Liver (tissue), 8 donors: ENCODE measurements at regions not wholly inside any gene's neighbourhood (a gene's known extent, or its start where the extent isn't known, plus 50 kb on each side); places are given as distances from the start of the nearest gene placed in this dataset.

Experiments
- DNase-seq: peaks from one replicate; pipeline ENCODE4 v3.0.0-alpha.2; 2017; ENCODE audit warnings: low spot score
- H3K27ac ChIP-seq, 2 donors: one replicate each; pipeline ENCODE4 v1.7.0; 2013; ENCODE audit warnings: inconsistent platforms in 2 of 2, low read length in 2 of 2, control low read depth in 1 of 2, low read depth in 1 of 2, mild to moderate bottlenecking in 1 of 2
- H3K27me3 ChIP-seq, 4 donors: one replicate each; pipeline versions ENCODE4 v1.6.1 to v1.7.0; 2013; ENCODE audit warnings: low read length in 3 of 4, inconsistent platforms in 1 of 4, mild to moderate bottlenecking in 1 of 4, moderate library complexity in 1 of 4; ENCODE audit not compliant: control insufficient read depth in 4 of 4, insufficient read depth in 4 of 4
- H3K36me3 ChIP-seq, 4 donors: one replicate each; pipeline versions ENCODE4 v1.6.1 to v1.7.0; 2013; ENCODE audit warnings: low read length in 3 of 4, mild to moderate bottlenecking in 3 of 4, low read depth in 1 of 4, moderate library complexity in 1 of 4; ENCODE audit not compliant: control insufficient read depth in 4 of 4, insufficient read depth in 3 of 4
- H3K4me1 ChIP-seq, 4 donors: one replicate each; pipeline versions ENCODE4 v1.6.1 to v1.7.0; 2013; ENCODE audit warnings: low read length in 3 of 4, mild to moderate bottlenecking in 3 of 4, moderate library complexity in 1 of 4; ENCODE audit not compliant: control insufficient read depth in 4 of 4, insufficient read depth in 4 of 4
- H3K4me3 ChIP-seq, 3 donors: one replicate each; pipeline versions ENCODE4 v1.6.1 to v1.7.0; 2013; ENCODE audit warnings: low read length in 3 of 3, control low read depth in 1 of 3, low read depth in 1 of 3, mild to moderate bottlenecking in 1 of 3
- H3K9ac ChIP-seq, 2 donors: one replicate each; pipeline ENCODE4 v1.7.0; 2013; ENCODE audit warnings: low read length in 2 of 2, mild to moderate bottlenecking in 2 of 2, moderate library complexity in 2 of 2, control low read depth in 1 of 2, low read depth in 1 of 2
- H3K9me3 ChIP-seq, 4 donors: one replicate each; pipeline versions ENCODE4 v1.6.1 to v1.7.0; 2013; ENCODE audit warnings: low read length in 3 of 4; ENCODE audit not compliant: control insufficient read depth in 4 of 4
- EGR1 ChIP-seq, 2 donors: IDR thresholded peaks; 2 replicates each; pipeline ENCODE4 v1.6.1; 2016 to 2018; ENCODE audit warnings: antibody characterized with exemption in 2 of 2, low read depth in 2 of 2
- FOXA1 ChIP-seq: IDR thresholded peaks from 2 replicates; pipeline ENCODE4 v1.6.1; 2016; ENCODE audit warnings: antibody characterized with exemption
- FOXA2 ChIP-seq: IDR thresholded peaks from 2 replicates; pipeline ENCODE4 v1.6.1; 2016; ENCODE audit warnings: antibody characterized with exemption
- GABPA ChIP-seq, 2 donors: IDR thresholded peaks in 1 of 2; conservative IDR thresholded peaks in 1 of 2; 2 replicates each; pipeline ENCODE4 v1.6.1; 2016; ENCODE audit warnings: antibody characterized with exemption in 2 of 2, mild to moderate bottlenecking in 1 of 2, moderate library complexity in 1 of 2
- HNF4A ChIP-seq, 2 donors: conservative IDR thresholded peaks; 2 replicates each; pipeline ENCODE4 v1.6.1; 2016; ENCODE audit warnings: antibody characterized with exemption in 2 of 2, mild to moderate bottlenecking in 2 of 2
- HNF4G ChIP-seq: IDR thresholded peaks from 2 replicates; pipeline ENCODE4 v1.6.1; 2016; ENCODE audit warnings: antibody characterized with exemption
- JUND ChIP-seq, 2 donors: IDR thresholded peaks; 2 replicates each; pipeline ENCODE4 v1.6.1; 2016; ENCODE audit warnings: antibody characterized with exemption in 2 of 2
- NR2F2 ChIP-seq: IDR thresholded peaks from 2 replicates; pipeline ENCODE4 v1.6.1; 2016; ENCODE audit warnings: antibody characterized with exemption
- RAD21 ChIP-seq, 2 donors: IDR thresholded peaks; 2 replicates each; pipeline ENCODE4 v1.6.1; 2016; ENCODE audit warnings: antibody characterized with exemption in 2 of 2, mild to moderate bottlenecking in 2 of 2
- RXRA ChIP-seq, 2 donors: IDR thresholded peaks; 2 replicates each; pipeline ENCODE4 v1.6.1; 2017 to 2018; ENCODE audit warnings: antibody characterized with exemption in 2 of 2, mild to moderate bottlenecking in 1 of 2
- SP1 ChIP-seq: IDR thresholded peaks from 2 replicates; pipeline ENCODE4 v1.6.1; 2018; ENCODE audit warnings: antibody characterized with exemption, mild to moderate bottlenecking
- TAF1 ChIP-seq: conservative IDR thresholded peaks from 2 replicates; pipeline ENCODE4 v1.6.1; 2016; ENCODE audit warnings: antibody characterized with exemption, mild to moderate bottlenecking
- YY1 ChIP-seq: IDR thresholded peaks from 2 replicates; pipeline ENCODE4 v1.6.1; 2016; ENCODE audit warnings: antibody characterized with exemption, mild to moderate bottlenecking
- WGBS: extraction: QIAGEN DNeasy Blood & Tissue Kit; methylation state at CpG from one replicate; pipeline ENCODE4 v1.1.7; 2013; 5-methylcytosine and 5-hydroxymethylcytosine counted together
- TF ChIP-seq, protein P1 (sequence below): fragments of 150-350 bp; IDR thresholded peaks from 2 replicates; pipeline ENCODE4 v1.5.1; 2017; ENCODE audit warnings: improper control_type of control experiment, low read depth, low read length; ENCODE audit not compliant: missing input control
- TF ChIP-seq, protein P2 (sequence below): IDR thresholded peaks from 2 replicates; pipeline ENCODE4 v1.6.1; 2016; ENCODE audit warnings: antibody characterized with exemption
- TF ChIP-seq, protein P3 (sequence below): IDR thresholded peaks from 2 replicates; pipeline ENCODE4 v1.6.1; 2016; ENCODE audit warnings: antibody characterized with exemption
- TF ChIP-seq, protein P4 (sequence below): IDR thresholded peaks from 2 replicates; pipeline ENCODE4 v1.6.1; 2016; ENCODE audit warnings: antibody characterized with exemption
- TF ChIP-seq, protein P5 (sequence below): IDR thresholded peaks from 2 replicates; pipeline ENCODE4 v1.6.1; 2016; ENCODE audit warnings: antibody characterized with exemption, mild to moderate bottlenecking
- donor health status: healthy.
- donor health status: healthy.
- donor health status: healthy.
- donor health status: healthy.
- donor health status: healthy.

DNA sequence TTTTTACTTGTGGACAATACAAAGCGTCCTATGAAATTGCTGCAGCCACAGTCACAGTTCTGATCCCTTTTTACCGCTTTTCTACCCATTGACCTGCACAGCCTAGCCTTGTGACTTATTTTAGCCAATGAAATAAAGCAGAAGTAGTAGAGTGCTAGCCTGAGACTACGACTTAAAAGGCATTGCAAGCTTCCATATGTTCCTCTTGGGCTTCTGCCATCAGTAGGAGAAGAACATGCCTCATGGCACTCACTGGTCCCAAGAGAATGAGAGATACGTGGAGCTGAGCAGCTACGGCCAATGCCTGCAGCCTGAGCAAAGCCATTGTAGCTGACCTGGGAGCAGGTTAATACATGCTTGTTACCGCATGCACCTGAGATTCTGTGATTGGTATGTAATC lies 416.6 kb upstream of the CLINT1 start:
- TF ChIP-seq, protein P1, sequence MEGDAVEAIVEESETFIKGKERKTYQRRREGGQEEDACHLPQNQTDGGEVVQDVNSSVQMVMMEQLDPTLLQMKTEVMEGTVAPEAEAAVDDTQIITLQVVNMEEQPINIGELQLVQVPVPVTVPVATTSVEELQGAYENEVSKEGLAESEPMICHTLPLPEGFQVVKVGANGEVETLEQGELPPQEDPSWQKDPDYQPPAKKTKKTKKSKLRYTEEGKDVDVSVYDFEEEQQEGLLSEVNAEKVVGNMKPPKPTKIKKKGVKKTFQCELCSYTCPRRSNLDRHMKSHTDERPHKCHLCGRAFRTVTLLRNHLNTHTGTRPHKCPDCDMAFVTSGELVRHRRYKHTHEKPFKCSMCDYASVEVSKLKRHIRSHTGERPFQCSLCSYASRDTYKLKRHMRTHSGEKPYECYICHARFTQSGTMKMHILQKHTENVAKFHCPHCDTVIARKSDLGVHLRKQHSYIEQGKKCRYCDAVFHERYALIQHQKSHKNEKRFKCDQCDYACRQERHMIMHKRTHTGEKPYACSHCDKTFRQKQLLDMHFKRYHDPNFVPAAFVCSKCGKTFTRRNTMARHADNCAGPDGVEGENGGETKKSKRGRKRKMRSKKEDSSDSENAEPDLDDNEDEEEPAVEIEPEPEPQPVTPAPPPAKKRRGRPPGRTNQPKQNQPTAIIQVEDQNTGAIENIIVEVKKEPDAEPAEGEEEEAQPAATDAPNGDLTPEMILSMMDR, result no peak
- TF ChIP-seq, protein P2, sequence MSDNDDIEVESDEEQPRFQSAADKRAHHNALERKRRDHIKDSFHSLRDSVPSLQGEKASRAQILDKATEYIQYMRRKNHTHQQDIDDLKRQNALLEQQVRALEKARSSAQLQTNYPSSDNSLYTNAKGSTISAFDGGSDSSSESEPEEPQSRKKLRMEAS, result no peak
- TF ChIP-seq RXRA (IDR thresholded peaks at IDR 0.05) (no peak), EGR1 (IDR thresholded peaks at IDR 0.05; ENCODE audit: low read depth in 2 of 2) (no peak), HNF4G (no peak), HNF4A (conservative IDR thresholded peaks at IDR 0.05) (no peak), SP1 (no peak), YY1 (no peak), FOXA2 (no peak), GABPA (IDR thresholded peaks at IDR 0.05 in 1 of 2, conservative IDR thresholded peaks at IDR 0.05 in 1 of 2) (no peak), NR2F2 (no peak), JUND (IDR thresholded peaks at IDR 0.05) (no peak), TAF1 (no peak), RAD21 (IDR thresholded peaks at IDR 0.05) (no peak), FOXA1 (no peak)
- TF ChIP-seq, protein P3, sequence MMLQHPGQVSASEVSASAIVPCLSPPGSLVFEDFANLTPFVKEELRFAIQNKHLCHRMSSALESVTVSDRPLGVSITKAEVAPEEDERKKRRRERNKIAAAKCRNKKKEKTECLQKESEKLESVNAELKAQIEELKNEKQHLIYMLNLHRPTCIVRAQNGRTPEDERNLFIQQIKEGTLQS, result no peak
- TF ChIP-seq, protein P4, sequence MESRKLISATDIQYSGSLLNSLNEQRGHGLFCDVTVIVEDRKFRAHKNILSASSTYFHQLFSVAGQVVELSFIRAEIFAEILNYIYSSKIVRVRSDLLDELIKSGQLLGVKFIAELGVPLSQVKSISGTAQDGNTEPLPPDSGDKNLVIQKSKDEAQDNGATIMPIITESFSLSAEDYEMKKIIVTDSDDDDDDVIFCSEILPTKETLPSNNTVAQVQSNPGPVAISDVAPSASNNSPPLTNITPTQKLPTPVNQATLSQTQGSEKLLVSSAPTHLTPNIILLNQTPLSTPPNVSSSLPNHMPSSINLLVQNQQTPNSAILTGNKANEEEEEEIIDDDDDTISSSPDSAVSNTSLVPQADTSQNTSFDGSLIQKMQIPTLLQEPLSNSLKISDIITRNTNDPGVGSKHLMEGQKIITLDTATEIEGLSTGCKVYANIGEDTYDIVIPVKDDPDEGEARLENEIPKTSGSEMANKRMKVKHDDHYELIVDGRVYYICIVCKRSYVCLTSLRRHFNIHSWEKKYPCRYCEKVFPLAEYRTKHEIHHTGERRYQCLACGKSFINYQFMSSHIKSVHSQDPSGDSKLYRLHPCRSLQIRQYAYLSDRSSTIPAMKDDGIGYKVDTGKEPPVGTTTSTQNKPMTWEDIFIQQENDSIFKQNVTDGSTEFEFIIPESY, result no peak
- TF ChIP-seq, protein P5, sequence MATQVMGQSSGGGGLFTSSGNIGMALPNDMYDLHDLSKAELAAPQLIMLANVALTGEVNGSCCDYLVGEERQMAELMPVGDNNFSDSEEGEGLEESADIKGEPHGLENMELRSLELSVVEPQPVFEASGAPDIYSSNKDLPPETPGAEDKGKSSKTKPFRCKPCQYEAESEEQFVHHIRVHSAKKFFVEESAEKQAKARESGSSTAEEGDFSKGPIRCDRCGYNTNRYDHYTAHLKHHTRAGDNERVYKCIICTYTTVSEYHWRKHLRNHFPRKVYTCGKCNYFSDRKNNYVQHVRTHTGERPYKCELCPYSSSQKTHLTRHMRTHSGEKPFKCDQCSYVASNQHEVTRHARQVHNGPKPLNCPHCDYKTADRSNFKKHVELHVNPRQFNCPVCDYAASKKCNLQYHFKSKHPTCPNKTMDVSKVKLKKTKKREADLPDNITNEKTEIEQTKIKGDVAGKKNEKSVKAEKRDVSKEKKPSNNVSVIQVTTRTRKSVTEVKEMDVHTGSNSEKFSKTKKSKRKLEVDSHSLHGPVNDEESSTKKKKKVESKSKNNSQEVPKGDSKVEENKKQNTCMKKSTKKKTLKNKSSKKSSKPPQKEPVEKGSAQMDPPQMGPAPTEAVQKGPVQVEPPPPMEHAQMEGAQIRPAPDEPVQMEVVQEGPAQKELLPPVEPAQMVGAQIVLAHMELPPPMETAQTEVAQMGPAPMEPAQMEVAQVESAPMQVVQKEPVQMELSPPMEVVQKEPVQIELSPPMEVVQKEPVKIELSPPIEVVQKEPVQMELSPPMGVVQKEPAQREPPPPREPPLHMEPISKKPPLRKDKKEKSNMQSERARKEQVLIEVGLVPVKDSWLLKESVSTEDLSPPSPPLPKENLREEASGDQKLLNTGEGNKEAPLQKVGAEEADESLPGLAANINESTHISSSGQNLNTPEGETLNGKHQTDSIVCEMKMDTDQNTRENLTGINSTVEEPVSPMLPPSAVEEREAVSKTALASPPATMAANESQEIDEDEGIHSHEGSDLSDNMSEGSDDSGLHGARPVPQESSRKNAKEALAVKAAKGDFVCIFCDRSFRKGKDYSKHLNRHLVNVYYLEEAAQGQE, result no peak
- Histone ChIP-seq H3K9me3 (no peaks in the 10 kb centered on the region), H3K27me3 (no peaks in the 10 kb centered on the region), H3K27ac (no peak overlapping the region), H3K36me3 (no peaks in the 10 kb centered on the region), H3K9ac (no peak overlapping the region), H3K4me1 (no peaks in the 10 kb centered on the region), H3K4me3 (no peak overlapping the region)
- no peak for DNase-seq
- 91% methylated on average over 6 of the region's 6 CpGs for WGBS
